GM23338 (cell line): ENCODE measurements at regions not wholly inside any gene's neighbourhood (a gene's known extent, or its start where the extent isn't known, plus 50 kb on each side); places are given as distances from the start of the nearest gene placed in this dataset.

ENCODE experiments used
- ATAC-seq: fragments of 200-7000 bp; cut with Tn5 transposase; 3 replicates; pipeline ENCODE4 v1.9.1; 2020
- DNase-seq: peaks from one replicate; pipeline ENCODE4 v3.0.0-alpha.2; 2015; ENCODE audit warnings: low spot score
- H2AFZ ChIP-seq: fragments of 200-600 bp; sonication (generic); 2 replicates; pipeline ENCODE4 v1.8.0; 2016; ENCODE audit warnings: antibody characterized with exemption, mild to moderate bottlenecking, moderate library complexity
- H3F3A ChIP-seq: fragments of 200-600 bp; sonication (generic); replicated peaks from 2 replicates; pipeline ENCODE4 v1.8.0; 2017; ENCODE audit warnings: antibody characterized with exemption, mixed run types, low read depth
- H3K27ac ChIP-seq: fragments of 200-600 bp; sonication (generic); 2 replicates; pipeline ENCODE4 v1.6.1; 2016; ENCODE audit warnings: low read depth
- H3K27me3 ChIP-seq: fragments of 200-600 bp; sonication (generic); 2 replicates; pipeline ENCODE4 v1.8.0; 2016; ENCODE audit warnings: mild to moderate bottlenecking, mixed run types, moderate library complexity; ENCODE audit not compliant: insufficient read depth
- H3K36me3 ChIP-seq: fragments of 200-600 bp; sonication (generic); 2 replicates; pipeline ENCODE4 v1.8.0; 2016; ENCODE audit warnings: mild to moderate bottlenecking; ENCODE audit not compliant: insufficient read depth
- H3K4me1 ChIP-seq: fragments of 200-600 bp; sonication (generic); 2 replicates; pipeline ENCODE4 v1.8.0; 2016; ENCODE audit warnings: mild to moderate bottlenecking, moderate library complexity; ENCODE audit not compliant: insufficient read depth
- H3K4me2 ChIP-seq: fragments of 200-600 bp; sonication (generic); 2 replicates; pipeline ENCODE4 v1.7.1; 2017; ENCODE audit warnings: mixed run types
- H3K4me3 ChIP-seq: fragments of 200-600 bp; sonication (generic); 2 replicates; pipeline ENCODE4 v1.6.1; 2016; ENCODE audit warnings: mixed run types
- H3K79me2 ChIP-seq: fragments of 200-600 bp; sonication (generic); replicated peaks from 2 replicates; pipeline ENCODE4 v1.8.0; 2017; ENCODE audit warnings: mild to moderate bottlenecking; ENCODE audit not compliant: insufficient read depth
- H3K9me2 ChIP-seq: fragments of 200-600 bp; sonication (generic); 2 replicates; pipeline ENCODE4 v1.8.0; 2017; ENCODE audit not compliant: insufficient read depth
- H4K20me1 ChIP-seq: fragments of 200-600 bp; sonication (generic); replicated peaks from 2 replicates; pipeline ENCODE4 v1.8.0; 2017; ENCODE audit warnings: mild to moderate bottlenecking; ENCODE audit not compliant: insufficient read depth
- H3K27ac Mint-ChIP-seq: 2 replicates; pipeline ENCODE4 v1.8.0; 2020; ENCODE audit warnings: inconsistent platforms, mild to moderate bottlenecking, moderate library complexity, mixed read lengths
- H3K27me3 Mint-ChIP-seq: 3 replicates; pipeline ENCODE4 v1.8.0; 2022; ENCODE audit warnings: low read depth, mild to moderate bottlenecking, moderate library complexity, mixed read lengths, inconsistent platforms; ENCODE audit not compliant: insufficient read depth, poor library complexity
- H3K36me3 Mint-ChIP-seq: 3 replicates; pipeline ENCODE4 v1.8.0; 2021; ENCODE audit warnings: low read depth, mild to moderate bottlenecking, inconsistent platforms, moderate library complexity, mixed read lengths
- H3K4me1 Mint-ChIP-seq: 3 replicates; pipeline ENCODE4 v1.8.0; 2020; ENCODE audit warnings: mild to moderate bottlenecking, inconsistent platforms, mixed read lengths
- H3K4me3 Mint-ChIP-seq: 3 replicates; pipeline ENCODE4 v1.8.0; 2021; ENCODE audit warnings: moderate library complexity, mild to moderate bottlenecking, inconsistent platforms, mixed read lengths
- H3K9me3 Mint-ChIP-seq: 3 replicates; pipeline ENCODE4 v1.8.0; 2020; ENCODE audit warnings: moderate library complexity, mild to moderate bottlenecking, inconsistent platforms, mixed read lengths
- ETS1 ChIP-seq: IDR thresholded peaks from 2 replicates; pipeline ENCODE4 v1.6.1; 2016; ENCODE audit warnings: antibody characterized with exemption
- EZH2phosphoT487 ChIP-seq: fragments of 200-600 bp; sonication (generic); IDR thresholded peaks from one replicate; pipeline ENCODE4 v1.8.1; 2018; ENCODE audit warnings: antibody characterized with exemption; ENCODE audit not compliant: unreplicated experiment
- NANOG ChIP-seq: IDR thresholded peaks from 2 replicates; pipeline ENCODE4 v1.6.1; 2016; ENCODE audit warnings: antibody characterized with exemption, borderline replicate concordance
- ZNF462 ChIP-seq: fragments of 250-450 bp; sonication (Bioruptor Pico); IDR thresholded peaks from 2 replicates; pipeline ENCODE4 v1.5.0; 2020; ENCODE audit warnings: mild to moderate bottlenecking, moderate library complexity

- no peak for TF ChIP-seq ETS1
Measured at GRCh38 chr4:133812236-133812635, 389.4 kb downstream of the PABPC4L start (continued).

- no peak overlapping the region for H3K4me2 ChIP-seq
- H3K9me3 Mint-ChIP-seq = no peaks in the 10 kb centered on the region
- no peak overlapping the region for H3K4me3 Mint-ChIP-seq
- no peaks in the 10 kb centered on the region for H3K27me3 Mint-ChIP-seq
- no peaks in the 10 kb centered on the region for H3K79me2 ChIP-seq
- DNase-seq (no peak), ATAC-seq (no peak)
- no peaks in the 10 kb centered on the region for H3K4me1 ChIP-seq
- no peaks in the 10 kb centered on the region for H3K36me3 ChIP-seq
- no peak overlapping the region for H3K27ac Mint-ChIP-seq
- no peaks in the 10 kb centered on the region for H3F3A ChIP-seq
- no peak overlapping the region for H3K4me3 ChIP-seq
- H3K27me3 ChIP-seq = no peaks in the 10 kb centered on the region
- H3K9me2 ChIP-seq = no peaks in the 10 kb centered on the region
- H3K4me1 Mint-ChIP-seq = no peaks in the 10 kb centered on the region
- TF ChIP-seq ZNF462 (CRISPR knock-in tag) (no peak), EZH2phosphoT487 (no peak), NANOG (no peak)
- no peak overlapping the region for H3K27ac ChIP-seq
- no peak overlapping the region for H2AFZ ChIP-seq
- H4K20me1 ChIP-seq = no peaks in the 10 kb centered on the region
- 0 out of 3 replicates have a peak, but pooled peaks cover 3% of the 10 kb centered on the region for H3K36me3 Mint-ChIP-seq
Measured at GRCh38 chr4:133808151-133808550, 393.4 kb downstream of the PABPC4L start.
